Sciatic nerve (tissue), 2 donors: ENCODE measurements at regions not wholly inside any gene's neighbourhood (a gene's known extent, or its start where the extent isn't known, plus 50 kb on each side); places are given as distances from the start of the nearest gene placed in this dataset.
"Not testable (repeated sequence)": the region's sequence is repeated elsewhere in the genome, so short reads cannot be mapped to it uniquely, and the experiment has no call there.

Experiments
- ATAC-seq: fragments of 200-7000 bp; cut with Tn5 transposase; one replicate; pipeline ENCODE4 v1.9.1; 2020; ENCODE audit warnings: mild to moderate bottlenecking, moderate library complexity
- DNase-seq: peaks from one replicate; pipeline ENCODE4 v3.0.0-alpha.2; 2020; ENCODE audit warnings: low spot score
- intact Hi-C: fragments of 100-400 bp; cut with DNase I; formaldehyde crosslinking; loops from one replicate; pipeline ENCODE4 v1.14.2; 2022
- donor health status: DM: no; HTN: no; CAD: no.
- donor health status: DM: no; HTN: no; CAD: no.

GRCh38 chr1:78203410-78203982, 157.7 kb downstream of the GIPC2 start:
- ATAC-seq, intact Hi-C loops, DNase-seq: not testable (repeated sequence)

GRCh38 chr1:78210175-78210574, 164.4 kb downstream of the GIPC2 start:
- DNase-seq (no peak), ATAC-seq (no peak)
- intact Hi-C loops: no loop called here

- DNase-seq: no peak
- intact Hi-C loops: no loop called here
- ATAC-seq: no peak
These were observed 165.8 kb downstream of the GIPC2 start for GRCh38 chr1:78211483-78212092.

GRCh38 chr1:78214334-78214733, 168.6 kb downstream of the GIPC2 start:
- no peak for ATAC-seq
- intact Hi-C loops: no loop called here
- no peak for DNase-seq

- no peak for DNase-seq
- intact Hi-C loops: no loop called here
These were observed 176.6 kb downstream of the GIPC2 start for GRCh38 chr1:78222225-78222959.

GRCh38 chr1:78222960-78223358, 177.2 kb downstream of the GIPC2 start:
- intact Hi-C loops: no loop called here
- DNase-seq: no peak
- ATAC-seq: no peak

More at GRCh38 chr1:78222225-78222959, 176.6 kb downstream of the GIPC2 start:
- ATAC-seq: no peak

- ATAC-seq: no peak
- intact Hi-C loops: no loop called here
- no peak for DNase-seq
These were observed 177.8 kb downstream of the GIPC2 start for GRCh38 chr1:78223417-78224215.

GRCh38 chr1:78224246-78224785, 178.6 kb downstream of the GIPC2 start:
- intact Hi-C loops: no loop called here
- ATAC-seq: no peak
- DNase-seq: no peak

GRCh38 chr1:78224861-78225552, 179.2 kb downstream of the GIPC2 start:
- ATAC-seq: no peak
- DNase-seq: no peak
- intact Hi-C loops: no loop called here

- DNase-seq (no peak), ATAC-seq (peak; percentile 90)
- intact Hi-C loops: no loop called here
These were observed 181.0 kb downstream of the GIPC2 start for GRCh38 chr1:78226784-78227183.

GRCh38 chr1:78227705-78228635, 182.2 kb downstream of the GIPC2 start:
- ATAC-seq (no peak), DNase-seq (no peak)
- intact Hi-C loops: no loop called here

- peak; percentile 88 for ATAC-seq
- DNase-seq: no peak
- intact Hi-C loops: no loop called here
These were observed 183.6 kb downstream of the GIPC2 start for GRCh38 chr1:78229344-78229743.

- ATAC-seq (no peak), DNase-seq (no peak)
- intact Hi-C loops: no loop called here
These were observed 185.7 kb downstream of the GIPC2 start for GRCh38 chr1:78231477-78231876.

GRCh38 chr1:78231894-78232293, 186.1 kb downstream of the GIPC2 start:
- DNase-seq: no peak

GRCh38 chr1:78232630-78233029, 186.9 kb downstream of the GIPC2 start:
- DNase-seq (no peak), ATAC-seq (no peak)
- intact Hi-C loops: no loop called here

More at GRCh38 chr1:78231894-78232293, 186.1 kb downstream of the GIPC2 start:
- no peak for ATAC-seq
- intact Hi-C loops: no loop called here

- no peak for DNase-seq
- ATAC-seq: no peak
- intact Hi-C loops: no loop called here
These were observed 188.7 kb downstream of the GIPC2 start for GRCh38 chr1:78234496-78234895.

GRCh38 chr1:78236716-78237115, 190.9 kb downstream of the GIPC2 start:
- ATAC-seq: no peak
- DNase-seq: no peak
- intact Hi-C loops: no loop called here
